Astrocyte of the cerebellum (primary cell): ENCODE measurements at regions not wholly inside any gene's neighbourhood (a gene's known extent, or its start where the extent isn't known, plus 50 kb on each side); places are given as distances from the start of the nearest gene placed in this dataset.

Experiments
- DNase-seq: peaks from one replicate; pipeline ENCODE4 v3.0.0-alpha.2; 2011; ENCODE audit warnings: low read depth
- H3K4me3 ChIP-seq: 2 replicates; pipeline ENCODE4 v1.5.1; 2011; ENCODE audit warnings: mild to moderate bottlenecking, low read depth, low read length, moderate library complexity
- CTCF ChIP-seq: IDR thresholded peaks from 2 replicates; pipeline ENCODE4 v1.5.1; 2012; ENCODE audit warnings: low read length, low read depth, moderate library complexity, mild to moderate bottlenecking; ENCODE audit errors: missing control alignments
- in situ Hi-C: cut with HindIII; loops from 2 replicates; pipeline ENCODE4 v1.10.0; 2017; ENCODE audit warnings: low sequenced_read_pairs

- H3K4me3 ChIP-seq, result no peak overlapping the region
- TF ChIP-seq CTCF, result no peak
- in situ Hi-C loops, result no loop called here
- DNase-seq, result no peak
These were observed 129.0 kb upstream of the NFE2L3 start for GRCh38 chr7:26022982-26023381.

GRCh38 chr7:26029911-26030310 is 122.1 kb upstream of the NFE2L3 start:
- no peak overlapping the region for H3K4me3 ChIP-seq
- in situ Hi-C loops, result no loop called here
- no peak for TF ChIP-seq CTCF
- DNase-seq, result no peak

GRCh38 chr7:26034391-26034790 is 117.6 kb upstream of the NFE2L3 start:
- no peak overlapping the region for H3K4me3 ChIP-seq
- TF ChIP-seq CTCF, result no peak
- in situ Hi-C loops, result no loop called here
- DNase-seq, result no peak

- H3K4me3 ChIP-seq, result no peak overlapping the region
- no peak for TF ChIP-seq CTCF
- in situ Hi-C loops, result no loop called here
- DNase-seq, result no peak
These were observed 116.4 kb upstream of the NFE2L3 start for GRCh38 chr7:26035552-26035951.

- in situ Hi-C loops, result no loop called here
- no peak for DNase-seq
These were observed 115.9 kb upstream of the NFE2L3 start for GRCh38 chr7:26036092-26036491.

GRCh38 chr7:26038201-26038990 is 113.6 kb upstream of the NFE2L3 start:
- DNase-seq, result no peak
- no peak for TF ChIP-seq CTCF
- H3K4me3 ChIP-seq, result no peak overlapping the region
- in situ Hi-C loops, result no loop called here

More at GRCh38 chr7:26036092-26036491, 115.9 kb upstream of the NFE2L3 start:
- TF ChIP-seq CTCF, result no peak
- no peak overlapping the region for H3K4me3 ChIP-seq
